Psoas muscle (tissue), 7 donors: ENCODE measurements at regions not wholly inside any gene's neighbourhood (a gene's known extent, or its start where the extent isn't known, plus 50 kb on each side); places are given as distances from the start of the nearest gene placed in this dataset.

Source experiments
- ATAC-seq, 4 donors: fragments of 200-7000 bp; cut with Tn5 transposase; one replicate each; pipeline ENCODE4 v1.9.1; 2020; ENCODE audit warnings: moderate library complexity in 3 of 4, mild to moderate bottlenecking in 2 of 4
- DNase-seq, 2 donors: peaks; one replicate each; pipeline ENCODE4 v3.0.0-alpha.2; 2020
- H3K27ac ChIP-seq: fragments of 200-600 bp; one replicate; pipeline ENCODE4 v1.8.0; 2022
- H3K27me3 ChIP-seq, 3 donors: fragments of 200-600 bp in 1 of 3; one replicate each; pipeline versions ENCODE4 v1.6.1 to v1.8.0; 2013 to 2022; ENCODE audit warnings: low read length in 2 of 3, mild to moderate bottlenecking in 2 of 3, moderate library complexity in 1 of 3; ENCODE audit not compliant: insufficient read depth in 3 of 3
- H3K36me3 ChIP-seq, 2 donors: fragments of 200-600 bp in 1 of 2; one replicate each; pipeline versions ENCODE4 v1.6.1 to v1.8.0; 2013 to 2022; ENCODE audit warnings: low read depth in 1 of 2, mild to moderate bottlenecking in 1 of 2, moderate library complexity in 1 of 2; ENCODE audit not compliant: insufficient read depth in 1 of 2
- H3K4me1 ChIP-seq: fragments of 200-600 bp; one replicate; pipeline ENCODE4 v1.8.0; 2022
- H3K4me3 ChIP-seq: fragments of 200-600 bp; one replicate; pipeline ENCODE4 v1.8.0; 2022; ENCODE audit warnings: mild to moderate bottlenecking
- H3K9me3 ChIP-seq: fragments of 200-600 bp; one replicate; pipeline ENCODE4 v1.8.0; 2022
- CTCF ChIP-seq: fragments of 200-600 bp; IDR thresholded peaks from one replicate; pipeline ENCODE4 v1.8.0; 2022; ENCODE audit warnings: antibody characterized with exemption
- WGBS, 3 donors: extraction: QIAGEN DNeasy Blood & Tissue Kit; methylation state at CpG; one replicate each; pipeline versions ENCODE4 v1.1.6 to v1.1.7; 2013; 5-methylcytosine and 5-hydroxymethylcytosine counted together
- intact Hi-C, 2 donors: fragments of 100-400 bp; cut with DNase I; formaldehyde crosslinking; loops; one replicate each; pipeline versions ENCODE4 v1.11.0 to v1.14.2; 2022
- donor health status: healthy with polysubstance abuse.
- donor health status: DM: no; HTN: no; CAD: no; lungs with moderate emphysema.
- donor health status: Bipolar disorder and iron deficiency.
- donor health status: healthy.
- donor health status: DM: yes; HTN: yes; CAD: no.
- donor health status: DM: no; HTN: no; CAD: no.
- donor health status: DM: yes; HTN: yes; CAD: no.

DNA sequence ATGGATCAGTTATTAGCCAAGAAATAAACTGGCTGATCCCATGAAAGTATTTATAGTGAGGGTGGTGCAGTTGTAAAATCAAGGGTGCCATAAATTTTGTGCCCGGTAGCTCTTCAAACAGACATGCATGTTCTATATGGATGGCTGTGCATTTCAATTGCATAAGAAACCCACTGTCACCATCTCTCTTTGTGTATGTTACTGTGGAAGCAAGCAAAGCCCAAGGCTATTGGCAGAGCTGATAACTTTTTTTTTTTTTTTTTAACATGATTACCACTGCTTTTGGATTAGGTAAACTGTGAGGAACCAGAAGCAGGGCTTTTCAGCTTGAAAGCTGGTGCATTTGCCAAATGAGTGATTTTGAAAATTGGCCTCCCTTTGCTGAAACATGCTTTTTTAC, 332.6 kb downstream of the SOX11 start:
- WGBS, 3 donors: 84 to 93% (median 87%) methylated on average over 1 of the region's 1 CpG
- Histone ChIP-seq H3K4me3 (no peak overlapping the region), H3K27ac (no peak overlapping the region), H3K4me1 (no peaks in the 10 kb centered on the region), H3K27me3 (no peaks in the 10 kb centered on the region), H3K9me3 (no peaks in the 10 kb centered on the region), H3K36me3 (no peaks in the 10 kb centered on the region)
- intact Hi-C loops: no loop called here
- TF ChIP-seq CTCF: no peak
- DNase-seq (no peak), ATAC-seq (no peak)

- Histone ChIP-seq H3K36me3 (no peaks in the 10 kb centered on the region), H3K27ac (no peak overlapping the region), H3K4me3 (no peak overlapping the region), H3K27me3 (no peaks in the 10 kb centered on the region), H3K4me1 (no peaks in the 10 kb centered on the region), H3K9me3 (no peaks in the 10 kb centered on the region)
- no peak for DNase-seq
- no peak for TF ChIP-seq CTCF
- ATAC-seq: no peak
- intact Hi-C loops: no loop called here
- WGBS, 3 donors: 70 to 74% (median 71%) methylated on average over 6 of the region's 6 CpGs
These were observed 333.2 kb downstream of the SOX11 start for GRCh38 chr2:6025391-6025790.

DNA sequence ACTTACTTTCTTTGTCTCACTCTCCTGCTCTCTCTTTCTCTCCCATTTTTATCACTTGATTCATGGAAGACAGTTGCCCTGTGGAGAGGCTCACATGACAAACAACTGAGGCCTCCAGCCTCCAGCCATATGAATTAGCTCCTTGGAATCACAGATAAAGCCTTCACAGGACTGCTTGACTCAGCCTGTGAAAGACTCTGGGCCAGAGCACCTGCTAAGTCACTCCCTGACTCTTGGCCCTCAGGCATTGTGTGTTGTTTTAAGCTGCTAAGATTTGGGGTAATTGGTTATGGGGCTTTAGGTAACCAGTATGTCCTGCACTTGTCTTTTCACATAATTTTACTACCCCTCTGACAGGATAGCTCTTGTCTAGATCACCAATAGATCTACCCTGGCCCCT, 334.9 kb downstream of the SOX11 start:
- no peaks in the 10 kb centered on the region for H3K9me3 ChIP-seq
- H3K27me3 ChIP-seq: no peaks in the 10 kb centered on the region
- no peak overlapping the region for H3K27ac ChIP-seq
- intact Hi-C loops: no loop called here
- no peaks in the 10 kb centered on the region for H3K36me3 ChIP-seq
- ATAC-seq (no peak), DNase-seq (no peak)
- H3K4me1 ChIP-seq: no peaks in the 10 kb centered on the region
- no peak for TF ChIP-seq CTCF
- no peak overlapping the region for H3K4me3 ChIP-seq

DNA sequence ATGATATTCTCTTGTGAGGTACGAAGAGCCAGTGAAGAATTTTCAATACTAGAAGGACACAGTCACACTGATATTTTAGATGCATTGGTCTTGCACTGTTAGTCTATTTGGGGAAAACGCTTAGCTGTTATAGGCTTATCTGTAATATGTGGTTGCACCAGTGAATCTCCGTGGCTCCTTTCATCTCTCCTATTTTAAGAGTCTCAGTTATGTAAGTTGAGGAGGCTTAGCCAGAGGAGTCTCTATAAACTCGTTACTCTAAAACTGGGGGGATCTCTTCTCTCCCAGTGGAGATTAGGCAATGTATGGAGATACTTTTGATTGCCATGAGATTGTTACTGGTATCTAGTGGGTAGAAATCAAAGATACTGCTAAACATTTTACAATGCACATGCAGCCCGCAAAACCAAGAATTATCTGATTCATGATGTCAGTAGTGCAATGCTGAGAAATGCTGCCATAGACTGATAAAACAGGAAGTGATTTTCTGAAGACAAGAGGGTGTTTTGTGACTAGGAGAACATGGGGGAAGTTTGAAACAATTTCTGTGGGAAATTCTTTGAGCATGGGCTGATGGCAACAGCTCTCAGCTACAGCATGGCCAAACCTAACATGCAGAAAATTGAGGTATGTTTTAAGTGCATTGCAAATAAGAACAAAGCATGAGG, 339.1 kb downstream of the SOX11 start:
- intact Hi-C loops: no loop called here
- TF ChIP-seq CTCF: no peak
- WGBS, 3 donors: 67 to 82% (median 80%) methylated on average over 5 of the region's 5 CpGs
- Histone ChIP-seq H3K4me1 (no peaks in the 10 kb centered on the region), H3K9me3 (no peaks in the 10 kb centered on the region), H3K27me3 (no peaks in the 10 kb centered on the region), H3K4me3 (no peak overlapping the region), H3K36me3 (no peaks in the 10 kb centered on the region), H3K27ac (no peak overlapping the region)
- ATAC-seq (no peak), DNase-seq (no peak)

GRCh38 chr2:6036211-6036610, 344.0 kb downstream of the SOX11 start:
- TF ChIP-seq CTCF: no peak
- DNase-seq: no peak
- Histone ChIP-seq H3K4me1 (no peaks in the 10 kb centered on the region), H3K27me3 (no peaks in the 10 kb centered on the region), H3K27ac (no peak overlapping the region), H3K4me3 (no peak overlapping the region), H3K9me3 (no peaks in the 10 kb centered on the region), H3K36me3 (no peaks in the 10 kb centered on the region)
- ATAC-seq: no peak
- intact Hi-C loops: no loop called here
- 82 to 84% (median 82%) methylated on average over 4 of the region's 4 CpGs for WGBS, 3 donors
